ENCODE measurements at regions not wholly inside any gene's neighbourhood (a gene's known extent, or its start where the extent isn't known, plus 50 kb on each side); places are given as distances from the start of the nearest gene placed in this dataset.

- TF ChIP-seq EZH2 (IDR thresholded peaks at IDR 0.05; ENCODE audit: low read length, missing control alignments) = no peak
- TF ChIP-seq, protein P1, sequence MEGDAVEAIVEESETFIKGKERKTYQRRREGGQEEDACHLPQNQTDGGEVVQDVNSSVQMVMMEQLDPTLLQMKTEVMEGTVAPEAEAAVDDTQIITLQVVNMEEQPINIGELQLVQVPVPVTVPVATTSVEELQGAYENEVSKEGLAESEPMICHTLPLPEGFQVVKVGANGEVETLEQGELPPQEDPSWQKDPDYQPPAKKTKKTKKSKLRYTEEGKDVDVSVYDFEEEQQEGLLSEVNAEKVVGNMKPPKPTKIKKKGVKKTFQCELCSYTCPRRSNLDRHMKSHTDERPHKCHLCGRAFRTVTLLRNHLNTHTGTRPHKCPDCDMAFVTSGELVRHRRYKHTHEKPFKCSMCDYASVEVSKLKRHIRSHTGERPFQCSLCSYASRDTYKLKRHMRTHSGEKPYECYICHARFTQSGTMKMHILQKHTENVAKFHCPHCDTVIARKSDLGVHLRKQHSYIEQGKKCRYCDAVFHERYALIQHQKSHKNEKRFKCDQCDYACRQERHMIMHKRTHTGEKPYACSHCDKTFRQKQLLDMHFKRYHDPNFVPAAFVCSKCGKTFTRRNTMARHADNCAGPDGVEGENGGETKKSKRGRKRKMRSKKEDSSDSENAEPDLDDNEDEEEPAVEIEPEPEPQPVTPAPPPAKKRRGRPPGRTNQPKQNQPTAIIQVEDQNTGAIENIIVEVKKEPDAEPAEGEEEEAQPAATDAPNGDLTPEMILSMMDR (conservative IDR thresholded peaks at IDR 0.05 in 1 of 2, IDR thresholded peaks at IDR 0.05 in 1 of 2; ENCODE audit: low read depth in 1 of 2, low read length in 2 of 2) = no peak
Measured at GRCh38 chr18:28802546-28802945, 625.6 kb upstream of the CDH2 start.

Data from fibroblast of lung (primary cell).